ENCODE measurements at regions not wholly inside any gene's neighbourhood (a gene's known extent, or its start where the extent isn't known, plus 50 kb on each side); places are given as distances from the start of the nearest gene placed in this dataset.

DNA sequence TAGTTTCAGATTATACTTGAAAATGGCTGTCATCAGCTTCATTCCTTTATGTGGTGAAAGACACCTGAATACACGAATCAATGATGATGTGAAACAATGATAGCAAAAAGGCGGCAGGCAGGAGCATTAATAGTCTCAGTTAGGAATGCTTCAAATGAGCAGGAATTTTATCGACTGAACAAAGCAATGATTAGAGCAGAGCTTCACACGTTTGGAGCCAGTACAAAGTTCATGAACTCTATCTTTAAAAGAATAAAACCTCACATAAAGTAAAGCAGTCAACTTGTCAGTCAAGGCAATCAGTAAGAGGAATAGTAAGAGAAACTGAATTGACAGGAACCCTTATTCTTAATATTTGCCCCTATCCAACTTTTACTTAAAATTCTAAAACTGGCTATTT is 78.4 kb upstream of the SERTAD2 start:
- 86 to 91% (median 88%) methylated on average over 4 of the region's 4 CpGs for WGBS, 4 donors
- Histone ChIP-seq H3K4me3 (no peak overlapping the region), H3K4me1 (replicated peaks in 1 of 2) (peaks cover 0 to 23% of the 10 kb centered on the region in 2 donors), H3K27ac (peak overlapping the region in 3 of 5 donors; percentile 10 to 88 (median 81)), H3K36me3 (replicated peaks in 1 of 2) (no peaks in the 10 kb centered on the region), H3K9me3 (replicated peaks in 1 of 3) (no peaks in the 10 kb centered on the region), H3K27me3 (no peaks in the 10 kb centered on the region)
- intact Hi-C loops (cut with DNase I): no loop called here
- DNase-seq: no peak
- TF ChIP-seq POLR2A (IDR thresholded peaks at IDR 0.05): peak in 1 of 2 donors; percentile 0
- TF ChIP-seq, protein P1, sequence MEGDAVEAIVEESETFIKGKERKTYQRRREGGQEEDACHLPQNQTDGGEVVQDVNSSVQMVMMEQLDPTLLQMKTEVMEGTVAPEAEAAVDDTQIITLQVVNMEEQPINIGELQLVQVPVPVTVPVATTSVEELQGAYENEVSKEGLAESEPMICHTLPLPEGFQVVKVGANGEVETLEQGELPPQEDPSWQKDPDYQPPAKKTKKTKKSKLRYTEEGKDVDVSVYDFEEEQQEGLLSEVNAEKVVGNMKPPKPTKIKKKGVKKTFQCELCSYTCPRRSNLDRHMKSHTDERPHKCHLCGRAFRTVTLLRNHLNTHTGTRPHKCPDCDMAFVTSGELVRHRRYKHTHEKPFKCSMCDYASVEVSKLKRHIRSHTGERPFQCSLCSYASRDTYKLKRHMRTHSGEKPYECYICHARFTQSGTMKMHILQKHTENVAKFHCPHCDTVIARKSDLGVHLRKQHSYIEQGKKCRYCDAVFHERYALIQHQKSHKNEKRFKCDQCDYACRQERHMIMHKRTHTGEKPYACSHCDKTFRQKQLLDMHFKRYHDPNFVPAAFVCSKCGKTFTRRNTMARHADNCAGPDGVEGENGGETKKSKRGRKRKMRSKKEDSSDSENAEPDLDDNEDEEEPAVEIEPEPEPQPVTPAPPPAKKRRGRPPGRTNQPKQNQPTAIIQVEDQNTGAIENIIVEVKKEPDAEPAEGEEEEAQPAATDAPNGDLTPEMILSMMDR (IDR thresholded peaks at IDR 0.05): no peak

DNA sequence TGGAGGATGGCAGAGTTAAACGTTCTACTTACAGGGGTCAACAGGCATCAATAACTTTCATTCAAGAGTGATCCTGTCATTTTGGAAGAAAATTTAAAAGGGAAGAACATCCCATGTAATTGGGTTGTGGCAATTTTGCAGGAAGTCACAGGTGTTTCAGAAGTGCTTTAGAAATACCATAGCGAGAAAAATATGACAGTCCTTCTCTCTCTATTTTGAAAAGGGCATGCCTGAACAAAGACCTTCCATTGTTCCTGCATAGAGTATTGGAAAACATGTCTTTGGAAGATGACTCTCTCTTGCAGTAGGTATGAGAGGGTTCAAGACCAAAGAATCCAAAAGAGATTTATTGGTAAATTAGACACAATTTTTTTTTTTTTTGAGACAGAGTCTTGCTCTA is 81.8 kb upstream of the SERTAD2 start:
- Histone ChIP-seq H3K36me3 (replicated peaks in 1 of 2) (no peaks in the 10 kb centered on the region), H3K4me3 (no peak overlapping the region), H3K27ac (no peak overlapping the region), H3K27me3 (no peaks in the 10 kb centered on the region), H3K4me1 (replicated peaks in 1 of 2) (peaks cover 0 to 8% of the 10 kb centered on the region in 2 donors), H3K9me3 (replicated peaks in 1 of 3) (no peaks in the 10 kb centered on the region)
- TF ChIP-seq, protein P1 (IDR thresholded peaks at IDR 0.05): no peak
- TF ChIP-seq POLR2A (IDR thresholded peaks at IDR 0.05): no peak
- intact Hi-C loops (cut with DNase I): no loop called here
- no peak for DNase-seq
- 80 to 91% (median 83%) methylated on average over 2 of the region's 2 CpGs for WGBS, 4 donors

DNA sequence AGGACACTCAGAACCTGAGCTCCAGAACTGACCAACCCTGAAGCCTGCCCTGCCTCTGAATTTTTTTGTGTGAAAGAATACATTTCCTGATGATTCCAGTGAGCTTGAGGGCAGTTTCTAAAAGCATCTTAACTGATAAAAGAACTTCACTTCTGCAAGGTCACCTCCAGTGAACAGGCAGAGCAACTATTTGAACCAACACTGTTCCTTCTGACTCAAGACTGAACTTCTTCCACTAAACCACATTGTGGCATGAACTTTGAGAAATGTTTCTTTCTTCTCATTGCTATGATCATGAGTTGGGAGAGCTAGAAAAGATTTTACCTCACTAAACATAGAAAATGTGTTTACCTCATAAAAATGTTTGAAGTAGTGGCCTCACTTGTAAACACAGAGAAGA is 83.8 kb upstream of the SERTAD2 start:
- Histone ChIP-seq H3K9me3 (replicated peaks in 1 of 3) (no peaks in the 10 kb centered on the region), H3K27ac (no peak overlapping the region), H3K4me1 (replicated peaks in 1 of 2) (no peaks in the 10 kb centered on the region), H3K27me3 (no peaks in the 10 kb centered on the region), H3K36me3 (replicated peaks in 1 of 2) (no peaks in the 10 kb centered on the region), H3K4me3 (no peak overlapping the region)
- no peak for DNase-seq
- intact Hi-C loops (cut with DNase I): no loop called here
- TF ChIP-seq, protein P1 (IDR thresholded peaks at IDR 0.05): no peak
- no peak for TF ChIP-seq POLR2A (IDR thresholded peaks at IDR 0.05)

DNA sequence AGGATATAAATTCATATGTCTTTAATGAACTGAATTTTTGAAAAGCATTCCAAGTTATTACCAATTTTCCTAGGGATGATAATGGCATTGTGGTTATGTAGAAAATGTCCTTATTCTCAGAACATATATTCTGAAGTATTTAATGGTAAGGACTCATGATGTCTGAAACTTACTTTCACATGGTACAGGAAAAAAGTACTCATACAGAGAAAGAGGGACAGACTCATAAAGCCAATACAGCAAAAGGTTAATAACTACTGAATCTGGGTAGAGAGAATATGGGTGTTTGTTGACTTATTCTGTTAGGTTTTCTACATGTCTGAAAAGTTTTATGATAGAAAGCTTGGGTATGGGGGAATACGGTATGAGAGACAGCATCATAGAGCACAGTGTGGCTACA is 84.3 kb upstream of the SERTAD2 start:
- no peak for DNase-seq
- no peaks in the 10 kb centered on the region for H3K9me3 ChIP-seq (replicated peaks in 1 of 3)
- intact Hi-C loops (cut with DNase I): no loop called here
- no peaks in the 10 kb centered on the region for H3K27me3 ChIP-seq
- no peak overlapping the region for H3K27ac ChIP-seq
- no peak for TF ChIP-seq POLR2A (IDR thresholded peaks at IDR 0.05)
- TF ChIP-seq, protein P1 (IDR thresholded peaks at IDR 0.05): no peak
- 86 to 100% (median 93%) methylated on average over 1 of the region's 1 CpG for WGBS, 4 donors
- no peaks in the 10 kb centered on the region for H3K36me3 ChIP-seq (replicated peaks in 1 of 2)
- H3K4me1 ChIP-seq (replicated peaks in 1 of 2): peaks cover 0 to 3% of the 10 kb centered on the region in 2 donors
- H3K4me3 ChIP-seq: no peak overlapping the region
